GM21390 (cell line): ENCODE measurements at regions not wholly inside any gene's neighbourhood (a gene's known extent, or its start where the extent isn't known, plus 50 kb on each side); places are given as distances from the start of the nearest gene placed in this dataset.

Experiments
- ATAC-seq: cut with Tn5 transposase; IDR thresholded peaks from one replicate; pipeline ENCODE4 v1.9.1; 2021; ENCODE audit not compliant: unreplicated experiment

DNA sequence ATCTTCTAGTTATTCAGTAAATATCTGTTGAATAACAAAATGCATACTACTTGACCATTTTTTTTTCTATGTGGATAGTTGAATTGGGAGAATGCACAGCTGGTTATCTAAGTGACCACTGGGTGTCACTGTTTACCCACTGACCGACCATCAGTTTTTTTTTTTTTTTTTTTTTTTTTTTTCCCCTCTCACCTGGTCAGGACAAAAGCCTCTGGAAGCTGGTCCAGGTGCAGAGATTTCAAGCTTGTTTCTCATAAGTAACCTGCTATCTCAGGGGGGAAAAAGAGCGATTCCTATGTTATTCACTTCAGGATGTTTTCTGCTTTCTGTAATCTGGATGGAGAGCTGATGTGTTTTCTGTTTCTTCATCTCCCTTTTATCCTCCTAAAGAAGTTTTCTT, 256.0 kb downstream of the DCDC2C start:
- ATAC-seq, result no peak

DNA sequence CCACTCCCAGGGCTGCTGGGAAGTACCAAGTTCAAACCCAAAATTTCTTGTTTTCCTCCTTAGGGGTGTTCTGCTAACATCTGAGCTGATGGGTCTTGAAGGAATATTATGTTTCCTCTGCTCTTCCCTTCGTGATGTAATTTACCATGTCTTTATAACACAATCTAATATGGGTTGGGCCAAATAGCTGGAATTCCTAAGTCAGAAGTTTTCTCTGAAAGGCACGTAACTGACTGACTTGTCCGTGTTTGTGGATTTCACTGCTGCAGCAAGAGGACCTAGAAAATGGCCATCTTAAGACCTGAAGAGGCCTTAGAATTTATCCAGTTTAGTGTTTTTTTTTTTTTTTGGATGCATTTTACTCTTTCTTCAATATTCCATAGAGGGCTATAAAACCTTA, 256.7 kb downstream of the DCDC2C start:
- ATAC-seq, result no peak

DNA sequence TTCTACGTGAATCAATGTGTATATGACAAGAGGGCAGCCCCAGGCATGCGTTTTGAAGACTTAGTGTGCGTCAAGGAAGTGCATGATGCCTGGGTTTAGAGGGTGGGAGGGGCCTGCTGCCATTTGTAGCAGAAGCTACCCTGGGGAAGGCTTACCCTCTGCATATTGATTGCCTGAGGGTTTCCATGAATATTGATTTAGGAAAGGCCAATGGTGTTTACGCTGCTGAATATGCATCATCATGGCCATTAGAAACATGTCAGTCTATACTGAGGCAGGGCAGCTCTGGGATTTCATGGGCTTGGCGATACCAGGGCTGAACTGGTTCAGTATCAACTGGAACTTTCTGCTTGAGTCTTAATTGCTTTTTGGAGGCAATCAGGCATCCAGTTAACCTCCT, 259.3 kb downstream of the DCDC2C start:
- ATAC-seq, result no peak

DNA sequence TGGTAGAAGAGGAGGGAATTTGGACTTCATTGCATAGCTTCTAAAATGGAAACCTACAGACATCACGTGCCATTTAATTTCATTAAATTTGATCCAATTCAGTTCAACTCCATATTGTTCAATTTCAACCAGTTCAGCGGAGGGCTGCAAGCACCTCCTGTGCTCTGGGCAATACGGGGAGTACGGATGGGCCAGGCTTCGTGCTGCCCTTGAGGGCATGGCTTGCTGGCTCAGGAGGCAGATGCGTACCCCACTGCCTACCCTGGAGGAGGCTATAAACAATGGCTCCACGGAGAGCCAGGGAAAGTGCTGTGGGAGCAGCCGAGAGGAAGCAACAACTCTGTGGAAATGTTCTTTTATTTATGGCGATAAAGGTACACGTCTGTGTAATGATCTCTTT, 261.8 kb downstream of the DCDC2C start:
- ATAC-seq, result no peak

DNA sequence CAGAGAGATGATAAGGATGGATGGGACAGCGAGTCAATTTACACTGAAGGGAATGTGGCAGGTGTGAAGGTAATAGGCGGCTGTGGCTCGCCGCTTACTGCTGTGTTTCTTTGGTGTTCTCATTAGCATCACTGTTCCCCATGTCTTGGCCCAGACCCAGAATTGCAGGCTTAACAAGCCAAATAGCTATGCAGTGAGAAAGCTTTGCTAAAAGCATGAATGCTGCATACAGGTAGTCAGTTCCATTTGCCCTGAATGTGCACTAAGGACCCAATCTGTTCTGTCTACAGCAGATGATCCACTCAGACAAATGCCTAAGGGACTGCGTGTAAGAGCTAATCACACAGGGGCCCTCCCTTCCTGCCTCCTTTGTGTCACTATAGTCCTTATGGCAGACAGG, 262.6 kb downstream of the DCDC2C start:
- no peak for ATAC-seq

DNA sequence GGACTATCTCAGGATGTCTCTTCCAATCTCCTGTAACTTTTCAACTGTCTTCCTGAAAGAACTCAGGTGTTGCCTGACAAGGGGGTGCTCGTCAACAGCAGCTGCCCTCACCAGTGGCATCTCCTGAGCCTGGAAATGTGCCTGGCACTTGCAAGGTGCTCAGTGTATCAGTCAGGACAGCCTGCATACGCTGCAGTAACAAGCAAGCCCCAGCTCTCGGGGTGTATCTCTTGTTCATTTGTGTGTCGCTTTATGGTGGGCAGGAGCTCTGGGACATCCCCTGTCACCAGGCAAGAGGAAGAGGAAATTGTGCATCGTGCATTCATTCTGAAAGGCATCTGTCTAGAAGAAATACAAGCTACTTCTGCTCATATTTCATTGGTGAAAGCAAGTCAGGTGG, 263.1 kb downstream of the DCDC2C start:
- no peak for ATAC-seq

DNA sequence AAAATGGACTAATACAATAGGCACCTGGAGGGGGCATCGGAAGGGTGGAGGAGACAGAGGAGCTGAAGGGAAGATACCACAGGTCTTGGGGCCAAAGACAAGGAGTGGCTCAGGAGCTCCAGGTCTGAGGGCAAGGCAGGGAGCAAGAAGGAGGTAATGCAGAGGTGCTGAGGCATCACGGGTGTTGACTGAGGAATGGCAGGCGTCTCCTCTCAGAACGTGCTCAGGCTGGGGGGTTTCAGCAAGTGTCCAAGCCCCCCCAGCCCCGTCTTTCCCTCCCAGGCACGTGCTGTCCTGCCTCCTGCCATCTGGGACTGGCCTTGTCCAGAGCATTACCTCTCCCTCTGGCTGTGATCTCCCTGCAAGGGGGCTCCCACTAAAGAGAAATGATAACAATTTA, 265.4 kb downstream of the DCDC2C start:
- ATAC-seq, result no peak

DNA sequence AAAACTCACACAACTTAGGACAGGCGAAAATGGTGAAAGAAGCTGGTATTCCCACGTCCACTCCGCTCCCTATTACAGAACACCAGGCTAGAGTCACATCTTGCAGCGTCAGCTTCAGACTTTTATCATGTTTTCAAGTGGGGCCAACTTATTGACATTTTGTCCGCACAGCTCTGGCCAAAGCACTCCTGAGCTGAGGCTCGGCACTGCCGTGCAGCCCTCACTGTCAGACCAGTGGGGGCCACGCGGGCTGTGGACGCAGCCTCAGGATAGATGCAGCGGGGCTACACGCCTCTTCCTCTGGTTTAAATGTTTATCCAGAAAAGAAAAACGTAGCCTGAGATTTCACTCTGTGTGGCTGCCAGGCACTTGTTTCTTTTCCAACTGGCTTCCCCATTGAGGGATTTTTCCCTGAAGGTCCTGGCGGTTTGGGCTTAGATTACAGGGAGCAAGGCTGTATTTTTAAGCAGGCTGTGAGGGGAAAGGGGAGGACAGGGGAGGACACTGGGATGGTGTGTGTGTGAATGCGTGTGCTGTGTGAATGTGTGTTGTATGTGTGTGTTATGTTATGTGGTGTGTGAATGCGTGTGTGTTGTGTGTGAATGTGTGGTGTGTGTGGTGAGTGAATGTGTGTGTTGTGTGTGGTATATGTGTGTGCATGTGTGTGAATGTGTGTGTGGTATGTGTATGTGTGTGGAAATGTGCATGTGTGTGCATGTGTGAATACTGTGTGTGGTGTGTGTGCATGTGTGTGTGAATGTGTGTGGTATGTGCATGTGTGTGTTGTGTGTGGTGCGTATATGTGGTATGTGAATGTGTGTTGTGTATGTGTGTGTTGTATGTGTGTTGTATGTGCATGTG, 267.6 kb downstream of the DCDC2C start:
- no peak for ATAC-seq

DNA sequence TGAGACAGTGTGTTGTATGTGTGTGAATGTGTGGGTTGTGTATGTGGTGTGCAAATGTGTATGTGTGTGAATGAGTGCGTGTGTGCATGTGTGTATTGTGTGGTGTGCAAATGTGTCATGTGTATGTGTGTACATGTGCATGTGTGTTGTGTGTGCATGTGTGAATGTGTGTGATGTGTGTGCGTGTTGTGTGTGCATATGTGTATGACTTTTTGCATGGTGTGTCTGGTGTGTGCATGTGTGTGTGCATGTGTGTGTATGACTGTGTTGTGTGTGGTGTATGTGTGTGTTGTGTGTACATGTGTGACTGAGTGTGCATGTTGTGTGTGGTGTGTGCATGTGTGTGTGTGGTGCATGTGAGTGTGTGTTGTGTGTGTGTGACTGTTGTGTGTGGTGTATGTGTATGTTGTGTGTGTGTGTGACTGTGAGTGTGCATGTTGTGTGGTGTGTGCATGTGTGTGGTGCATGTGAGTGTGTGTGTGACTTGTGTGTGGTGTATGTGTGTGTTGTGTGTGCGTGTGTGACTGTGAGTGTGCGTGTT, 268.3 kb downstream of the DCDC2C start:
- ATAC-seq, result no peak

DNA sequence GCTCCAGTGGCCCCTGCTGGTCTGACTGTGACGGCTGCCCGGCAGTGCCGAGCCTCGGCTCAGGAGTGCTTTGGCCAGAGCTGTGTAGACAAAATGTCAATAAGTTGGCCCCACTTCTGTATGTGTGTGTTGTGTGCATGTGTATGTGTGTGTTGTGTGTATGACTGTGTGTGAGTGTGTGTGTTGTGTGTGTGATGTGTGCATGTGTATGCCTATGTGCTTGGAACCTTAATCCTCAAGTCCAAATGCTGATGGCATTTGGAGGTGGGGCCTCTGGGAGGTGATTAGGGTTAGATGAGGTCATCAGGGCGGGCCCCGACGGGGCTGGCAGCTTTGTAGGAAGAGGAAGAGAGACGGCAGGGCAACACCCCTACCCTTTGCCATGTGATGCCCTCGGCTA, 269.0 kb downstream of the DCDC2C start:
- ATAC-seq, result no peak

DNA sequence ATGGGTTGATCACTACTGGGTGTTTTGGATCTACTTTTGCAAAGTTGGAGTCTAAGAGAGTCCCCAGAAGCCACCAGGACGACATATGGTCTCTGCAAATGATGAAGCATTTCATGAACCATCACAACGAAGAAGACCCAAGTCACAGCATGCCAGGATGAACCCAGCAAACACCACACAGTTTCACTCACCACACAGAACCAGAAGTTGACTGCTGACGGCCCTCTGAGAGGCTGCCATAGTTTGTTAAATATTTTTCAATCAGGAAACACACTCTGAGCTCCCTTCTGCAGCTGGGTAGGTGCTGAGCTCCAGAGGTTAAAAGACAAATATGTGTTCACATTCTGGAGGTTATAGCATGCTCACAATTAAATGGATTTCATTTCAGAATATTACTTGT, 271.4 kb downstream of the DCDC2C start:
- no peak for ATAC-seq

DNA sequence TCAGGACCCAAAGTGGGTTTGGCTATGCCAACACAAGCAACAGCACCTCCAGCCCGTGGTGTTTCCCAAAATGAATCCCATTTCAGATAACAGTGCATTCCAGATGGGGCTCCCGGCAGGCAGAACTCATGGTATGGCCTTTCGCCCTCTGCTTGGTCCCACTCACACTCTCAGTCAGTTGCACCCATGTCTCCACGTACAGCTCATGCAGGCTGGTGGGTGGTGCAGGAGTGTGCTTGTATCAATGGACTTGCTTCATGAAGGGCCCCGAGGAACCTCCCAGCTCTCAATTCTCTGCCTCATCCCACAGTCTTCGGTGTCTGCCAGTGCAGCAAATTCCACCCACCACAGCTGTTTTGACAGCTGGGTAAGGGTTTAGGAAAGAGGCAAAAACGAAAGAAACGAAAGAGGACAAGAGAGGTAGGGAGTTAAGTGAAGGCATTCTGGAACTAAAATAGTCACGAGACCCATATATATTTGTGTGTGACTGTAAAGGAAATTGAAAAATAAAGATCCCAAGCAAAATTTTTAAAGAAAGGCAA, 278.1 kb downstream of the DCDC2C start:
- ATAC-seq, result no peak

DNA sequence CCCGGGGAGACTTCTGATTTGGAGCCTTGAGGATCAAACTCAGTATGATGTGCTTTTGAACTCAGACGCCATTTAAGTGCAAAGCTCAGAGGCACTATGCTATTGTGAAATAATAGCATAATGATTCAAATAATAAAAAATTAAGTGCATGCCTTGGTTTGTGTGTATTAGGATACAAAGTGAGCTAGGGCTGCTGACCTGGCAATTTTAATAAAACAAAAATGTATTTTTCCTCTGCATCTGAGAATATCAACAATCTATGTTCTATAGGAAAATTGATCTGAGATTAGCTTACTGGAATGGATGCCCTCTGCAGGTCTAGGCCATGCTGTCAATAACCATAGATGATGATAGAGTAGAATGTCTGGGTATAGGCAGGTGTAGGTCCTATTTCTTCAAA, 278.8 kb downstream of the DCDC2C start:
- no peak for ATAC-seq

DNA sequence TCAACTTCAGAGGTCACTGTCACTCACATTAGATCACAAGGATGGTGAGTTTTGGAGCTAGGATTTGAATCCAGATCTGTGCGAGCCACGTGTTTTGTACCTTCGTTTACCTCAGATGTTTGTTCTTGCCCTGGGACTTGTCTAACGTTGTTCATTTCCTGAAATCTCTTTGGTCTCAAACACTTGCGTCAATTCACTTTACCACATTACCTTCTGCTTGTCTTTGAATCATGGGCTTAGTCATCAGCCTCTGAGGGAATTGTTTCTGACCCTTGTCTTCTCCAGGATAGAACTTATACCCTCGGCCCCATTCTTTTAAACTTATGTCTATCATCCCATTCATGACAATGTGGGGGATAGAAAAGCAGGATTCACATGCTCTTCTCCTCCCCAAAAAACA, 282.7 kb downstream of the DCDC2C start:
- ATAC-seq, result no peak

DNA sequence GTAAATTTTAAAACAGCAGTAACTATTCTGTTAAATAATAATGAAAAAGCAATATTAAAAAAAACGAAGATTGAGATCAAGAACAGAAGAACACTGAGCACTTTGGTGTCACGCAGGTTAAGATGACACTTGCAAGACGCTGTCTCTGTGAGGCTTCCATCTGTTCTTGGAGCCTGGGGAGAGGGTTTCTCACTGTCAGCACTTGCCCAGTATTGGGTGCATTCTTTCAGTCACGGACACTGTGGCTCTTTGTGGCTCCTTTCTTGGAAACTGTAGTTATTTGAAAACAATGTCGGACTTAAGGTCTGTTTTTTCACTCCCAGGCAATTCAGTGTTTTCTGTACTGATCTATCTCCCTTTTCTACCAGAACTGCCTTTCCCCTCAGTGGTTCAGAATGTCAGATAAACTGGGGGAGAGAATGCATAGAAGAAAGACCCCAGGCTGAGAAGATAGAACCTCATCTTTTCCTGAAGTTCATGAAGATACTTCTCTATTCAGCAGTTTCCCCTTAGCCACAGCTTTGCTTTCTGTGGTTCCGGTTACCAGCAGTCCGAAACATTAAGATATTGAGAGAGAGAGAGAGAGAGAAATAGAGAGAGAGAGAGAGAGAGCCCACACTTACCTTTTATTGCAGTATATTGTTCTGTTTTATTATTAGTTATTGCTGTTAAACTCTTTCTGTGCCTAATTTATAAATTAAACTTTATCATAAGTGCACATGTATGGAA, 283.3 kb downstream of the DCDC2C start:
- no peak for ATAC-seq

DNA sequence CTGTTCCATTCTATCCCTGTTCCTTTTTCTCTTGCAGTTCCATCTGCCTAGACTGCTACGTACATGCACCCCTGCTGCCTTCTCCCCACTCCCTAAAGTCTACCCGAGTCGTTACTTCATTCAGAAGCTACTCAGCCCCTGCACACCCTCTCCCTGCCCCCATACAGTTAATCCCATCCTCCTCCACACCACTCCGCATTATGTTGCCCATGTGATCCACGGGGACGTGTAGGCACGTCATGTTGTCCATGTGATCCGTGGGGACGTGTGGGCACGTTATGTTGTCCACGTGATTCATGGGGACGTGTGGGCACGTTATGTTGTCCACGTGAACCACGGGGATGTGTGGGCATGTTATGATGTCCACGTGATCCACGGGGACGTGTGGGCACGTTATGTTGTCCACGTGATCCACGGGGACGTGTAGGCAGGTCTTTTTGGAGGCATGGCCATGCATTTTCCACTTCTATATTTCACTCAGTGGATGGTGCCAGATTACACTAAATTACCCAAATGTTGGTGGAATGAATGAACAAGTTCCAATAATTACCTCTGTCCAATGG, 299.5 kb downstream of the DCDC2C start:
- ATAC-seq, result no peak

DNA sequence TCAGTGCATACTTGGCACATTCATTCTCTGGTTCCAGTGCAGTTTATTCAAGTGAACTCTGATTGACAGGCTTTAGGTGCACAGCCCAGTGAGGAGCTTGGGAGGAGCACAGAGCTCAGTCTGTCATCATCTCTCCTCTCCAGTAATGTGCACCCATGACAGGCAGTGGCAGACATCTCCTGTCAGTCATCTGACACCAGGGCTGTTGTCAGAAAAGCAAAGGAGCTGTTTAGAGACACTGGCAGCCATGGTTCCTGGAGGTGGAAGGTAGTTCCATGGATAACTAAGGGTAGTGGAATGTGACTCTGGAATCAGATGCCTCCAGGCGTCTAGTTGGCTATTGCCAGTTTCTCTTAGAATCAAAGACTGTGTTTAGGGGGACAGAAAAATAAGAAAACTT, 308.8 kb downstream of the DCDC2C start:
- ATAC-seq, result no peak

DNA sequence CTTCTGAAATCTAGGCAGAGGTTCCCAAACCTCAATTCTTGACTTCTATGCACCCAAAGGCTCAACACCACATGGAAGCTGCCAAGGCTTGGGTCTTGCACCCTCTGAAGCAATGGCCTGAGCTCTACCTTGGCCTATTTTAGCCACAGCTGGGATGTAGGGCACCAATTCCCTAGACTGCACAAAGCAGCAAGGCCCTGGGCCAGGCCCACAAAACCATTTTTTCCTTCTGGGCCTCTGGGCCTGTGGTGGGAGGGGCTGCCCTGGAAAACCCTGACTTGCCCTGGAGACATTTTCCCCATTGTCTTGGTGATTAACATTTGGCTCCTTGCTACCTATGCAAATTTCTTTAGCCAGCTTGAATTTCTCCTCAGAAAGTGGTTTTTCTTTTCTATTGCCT, 315.2 kb downstream of the DCDC2C start:
- ATAC-seq, result no peak

DNA sequence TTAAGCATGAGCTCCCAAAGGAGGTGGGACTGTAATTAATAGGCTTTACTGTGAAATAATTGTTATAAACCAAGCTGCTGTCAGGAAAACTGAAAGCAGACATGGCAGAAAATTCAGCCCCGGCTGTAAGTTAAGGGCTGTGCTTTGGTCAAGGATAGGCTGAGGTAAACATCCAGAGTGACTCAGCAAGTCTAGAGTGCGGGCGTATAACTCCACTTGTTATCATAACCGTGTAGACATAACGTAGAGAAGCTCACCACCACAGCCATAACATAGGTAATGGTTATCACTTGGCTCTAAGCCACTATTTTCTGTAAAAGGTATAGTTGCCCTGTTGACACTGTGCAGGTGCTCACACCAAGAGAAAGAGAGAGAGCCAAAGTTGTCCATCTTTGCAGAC, 316.8 kb downstream of the DCDC2C start:
- ATAC-seq, result no peak

DNA sequence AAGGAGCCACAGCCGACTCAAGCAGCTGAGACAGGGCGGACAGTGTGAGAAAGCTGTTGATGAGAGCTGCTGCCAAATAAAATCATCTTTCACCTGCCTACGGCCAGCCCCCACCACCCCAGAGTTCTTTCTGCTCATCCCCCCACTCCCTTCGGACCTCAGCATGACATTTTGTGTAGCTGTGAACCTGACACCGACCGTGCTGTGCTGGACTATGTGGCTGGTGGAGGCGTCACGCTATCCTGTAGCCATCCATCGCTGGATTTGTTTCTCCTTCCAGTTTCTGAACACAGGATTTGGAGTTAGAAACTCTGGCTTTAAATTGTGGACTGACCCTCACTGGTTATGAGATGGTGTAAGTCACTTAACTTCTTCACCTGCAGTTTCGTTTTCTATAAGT, 317.3 kb downstream of the DCDC2C start:
- ATAC-seq, result no peak

DNA sequence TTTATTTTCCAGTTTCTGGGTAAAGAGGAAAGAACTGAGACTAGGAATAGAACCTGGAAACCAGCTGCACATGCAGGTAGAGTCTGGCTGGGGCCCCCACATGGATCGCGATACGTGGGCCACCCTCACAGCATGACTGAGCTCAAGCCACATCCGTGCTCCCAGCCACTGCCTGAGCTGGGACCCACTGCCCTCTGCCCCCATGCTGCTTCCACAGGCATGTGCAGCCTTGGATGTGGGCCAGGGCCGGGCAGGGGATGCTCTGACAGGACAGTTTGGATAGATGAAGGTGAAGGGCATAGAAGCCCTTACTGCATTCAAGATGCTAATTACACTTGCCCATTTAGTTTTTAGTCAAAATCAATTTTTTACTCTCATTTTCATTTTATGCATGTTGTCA, 321.2 kb downstream of the DCDC2C start:
- ATAC-seq, result no peak

DNA sequence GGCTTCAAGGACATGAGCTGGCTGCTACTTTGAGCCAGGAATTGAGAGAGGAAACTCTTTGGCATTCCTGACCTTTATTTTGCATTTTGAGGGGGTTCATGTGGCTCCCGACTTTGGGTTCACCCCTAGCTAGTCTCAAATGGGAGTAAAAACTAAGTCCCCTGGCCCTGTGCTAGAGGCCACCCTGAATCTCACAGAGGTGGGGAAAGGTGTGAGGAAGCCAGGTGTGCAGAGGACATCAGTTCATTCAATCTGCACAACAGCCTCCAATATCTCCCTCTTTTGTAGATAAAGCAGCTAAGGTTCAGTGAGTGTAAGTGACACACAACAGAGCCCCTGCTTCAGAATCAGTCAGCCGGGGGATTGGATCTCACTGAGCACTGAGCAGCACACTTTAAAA, 325.7 kb downstream of the DCDC2C start:
- ATAC-seq, result no peak
